Activated CD4-positive, alpha-beta T cell treated with anti-CD3 and anti-CD28 coated beads, Interleukin-2, amount 50 U/mL, for 48 hours (primary cell): ENCODE measurements at regions not wholly inside any gene's neighbourhood (a gene's known extent, or its start where the extent isn't known, plus 50 kb on each side); places are given as distances from the start of the nearest gene placed in this dataset.

ENCODE experiments used
- DNase-seq, 2 experiments: peaks; one replicate each; pipeline ENCODE4 v3.0.0-alpha.2; 2020

- DNase-seq = no peak
Measured at GRCh38 chr12:113684053-113684907, 212.6 kb upstream of the LHX5 start.

- no peak for DNase-seq
Measured at GRCh38 chr12:113683574-113683973, 211.9 kb upstream of the LHX5 start.

- DNase-seq = no peak
Measured at GRCh38 chr12:113680868-113681267, 209.2 kb upstream of the LHX5 start.

- DNase-seq = no peak
Measured at GRCh38 chr12:113678223-113679119, 206.8 kb upstream of the LHX5 start.

- DNase-seq = no peak
Measured at GRCh38 chr12:113676547-113676946, 204.9 kb upstream of the LHX5 start.

DNA sequence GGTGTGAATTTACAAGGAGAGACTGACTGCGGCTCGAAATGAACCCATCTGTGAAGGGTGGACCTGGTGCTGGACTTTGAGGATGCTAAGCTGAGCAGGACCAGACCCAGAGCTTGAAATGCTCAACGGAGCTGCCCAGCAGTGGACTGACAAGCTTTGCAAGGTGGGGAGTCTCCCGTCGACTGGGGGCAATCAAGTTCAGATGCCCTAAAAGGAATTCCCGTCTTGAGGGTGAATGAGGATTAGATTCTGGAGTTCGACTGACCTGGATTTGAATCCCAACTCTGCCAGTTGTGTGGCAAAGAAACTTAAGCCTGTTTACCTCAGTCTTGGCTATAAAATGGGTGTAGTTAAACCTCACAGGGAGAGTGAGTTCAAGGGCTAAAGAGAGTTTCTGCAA is 204.4 kb upstream of the LHX5 start:
- DNase-seq = no peak

DNA sequence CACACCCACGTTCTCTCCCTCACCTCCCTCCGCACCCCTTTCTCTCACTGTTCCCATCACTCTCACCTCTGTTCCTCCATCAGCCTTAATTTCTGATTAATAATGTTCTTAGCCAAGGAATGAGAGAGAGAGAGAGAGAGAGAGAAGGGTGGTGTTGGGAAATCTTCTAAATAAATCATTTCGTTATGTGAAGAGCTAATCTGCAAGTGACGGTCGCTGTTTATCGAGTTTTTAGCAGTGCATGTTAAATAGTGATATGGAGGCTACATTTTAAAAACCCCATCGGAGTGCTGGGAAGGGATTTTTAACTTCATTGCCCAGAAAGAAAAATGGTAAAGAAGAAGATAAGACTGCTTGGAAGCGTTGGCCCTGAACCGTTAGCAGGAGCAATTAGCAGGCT is 203.3 kb upstream of the LHX5 start:
- DNase-seq = no peak

DNA sequence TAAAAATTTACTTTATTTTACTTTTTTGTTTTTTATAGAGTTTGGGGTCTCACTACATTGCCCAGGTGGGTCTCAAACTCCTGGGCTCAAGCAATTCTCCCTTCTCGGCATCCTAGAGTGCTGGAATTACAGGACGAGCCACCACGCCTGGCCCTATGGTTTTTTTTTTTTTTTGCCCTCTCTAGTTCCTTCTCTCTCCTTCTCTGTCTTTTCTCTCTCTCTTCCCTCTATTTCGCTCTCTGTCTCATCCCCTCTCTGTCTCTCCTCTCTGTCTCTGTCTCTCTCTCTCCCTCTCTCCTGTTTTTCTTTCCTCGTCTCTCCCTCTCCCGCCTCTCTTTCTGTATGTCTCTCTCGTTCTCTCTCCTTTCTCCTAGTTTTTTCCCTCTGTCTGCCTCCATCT is 202.6 kb upstream of the LHX5 start:
- DNase-seq = no peak

- DNase-seq = no peak
Measured at GRCh38 chr12:113673458-113674238, 202.0 kb upstream of the LHX5 start.

GRCh38 chr12:113670742-113671141 is 199.1 kb upstream of the LHX5 start:
- no peak for DNase-seq

DNA sequence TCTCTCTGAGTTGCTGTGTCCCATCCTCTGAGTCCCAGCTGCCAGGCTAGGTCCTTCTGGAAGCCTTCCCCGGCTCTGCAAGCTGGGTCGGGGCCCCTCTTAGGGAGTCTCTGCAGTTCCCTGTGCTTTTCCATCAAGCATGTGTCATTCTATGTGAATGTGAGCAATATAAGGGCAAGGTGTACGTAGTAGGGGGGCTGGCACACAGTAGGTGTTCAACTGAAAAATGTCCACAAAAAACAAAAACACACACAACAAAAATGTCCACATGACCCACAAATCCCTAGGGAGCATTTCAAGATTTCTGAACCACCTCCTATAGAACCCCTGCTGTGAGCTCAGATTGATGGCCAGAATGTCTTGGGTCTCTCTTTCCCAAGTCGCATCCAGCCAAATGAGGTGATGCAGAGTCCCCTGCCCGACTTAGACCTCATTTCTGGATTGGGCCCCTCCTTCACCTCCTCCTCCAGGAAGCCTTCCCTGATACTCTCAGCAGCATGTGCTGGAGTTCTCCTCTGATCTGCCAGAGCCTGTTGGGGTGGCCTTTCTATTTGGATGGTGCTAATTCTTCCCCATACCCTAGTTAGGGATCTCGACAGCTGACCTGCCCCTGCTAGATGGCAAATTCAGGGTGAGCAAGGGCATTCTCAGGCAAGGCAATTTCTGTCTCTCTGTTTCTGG is 196.1 kb upstream of the LHX5 start:
- no peak for DNase-seq

DNA sequence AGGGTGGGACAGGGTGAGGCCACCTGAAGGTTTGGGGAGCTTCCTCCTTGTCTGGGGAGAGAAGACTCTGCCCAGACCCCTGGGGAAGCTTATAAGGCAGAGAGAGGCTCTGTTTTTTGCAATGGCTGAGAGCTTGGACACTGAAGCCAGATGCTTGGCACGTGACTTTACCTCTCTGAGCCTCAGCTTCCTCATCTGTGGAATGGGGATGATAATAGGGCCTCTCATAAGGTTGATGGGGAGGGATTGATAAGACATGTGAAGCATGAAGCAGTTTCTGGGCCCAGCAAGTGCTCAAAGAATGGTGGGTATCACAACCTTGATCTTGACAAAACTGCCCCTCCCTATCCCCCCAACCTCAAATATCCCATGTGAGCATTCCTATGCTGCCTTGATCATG is 195.4 kb upstream of the LHX5 start:
- no peak for DNase-seq

GRCh38 chr12:113666223-113666622 is 194.6 kb upstream of the LHX5 start:
- DNase-seq = no peak

- DNase-seq = no peak
Measured at GRCh38 chr12:113665457-113665856, 193.8 kb upstream of the LHX5 start.

- DNase-seq = no peak
Measured at GRCh38 chr12:113664224-113664681, 192.6 kb upstream of the LHX5 start.

DNA sequence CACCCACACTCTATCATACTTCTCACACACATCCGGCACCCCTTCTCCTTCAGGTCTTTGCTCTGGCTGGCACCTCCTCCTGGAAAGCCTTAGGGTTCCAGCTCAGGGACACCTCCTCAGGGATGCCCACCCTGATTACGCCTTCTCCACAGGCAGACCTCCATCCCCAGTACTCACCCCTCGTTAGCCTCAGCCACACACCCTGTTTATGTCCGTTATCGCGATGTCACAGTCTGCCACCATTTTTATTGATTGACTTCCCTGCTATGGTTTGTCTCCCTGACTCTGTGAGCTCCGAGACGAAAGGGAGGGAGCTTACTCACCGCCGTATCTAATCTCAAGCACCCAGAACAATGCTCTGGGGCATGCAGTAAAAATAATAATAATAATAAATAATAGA is 191.7 kb upstream of the LHX5 start:
- DNase-seq = no peak

GRCh38 chr12:113660936-113661335 is 189.3 kb upstream of the LHX5 start:
- DNase-seq = no peak

GRCh38 chr12:113659416-113659815 is 187.7 kb upstream of the LHX5 start:
- DNase-seq = no peak

- no peak for DNase-seq
Measured at GRCh38 chr12:113659015-113659414, 187.3 kb upstream of the LHX5 start.

GRCh38 chr12:113658006-113658655 is 186.5 kb upstream of the LHX5 start:
- DNase-seq = no peak

DNA sequence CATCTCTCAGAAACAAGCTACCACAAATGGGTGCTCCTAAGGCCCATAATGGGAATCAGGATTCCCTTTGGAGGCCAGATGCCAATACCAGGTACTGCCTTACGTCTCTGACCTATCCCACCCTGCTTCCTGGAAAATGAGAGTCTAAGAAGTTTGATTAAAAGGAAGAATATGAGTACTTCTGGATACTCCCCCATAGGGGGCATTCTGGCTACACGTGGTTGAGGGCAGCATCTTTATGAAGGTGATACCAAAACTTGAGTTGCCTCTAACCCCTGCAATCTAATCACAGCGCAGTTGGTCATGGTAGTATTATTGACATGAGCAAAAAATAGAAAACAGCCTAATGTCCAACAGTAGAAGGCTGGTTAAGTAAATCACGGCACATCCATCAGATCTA is 184.2 kb upstream of the LHX5 start:
- DNase-seq = no peak

DNA sequence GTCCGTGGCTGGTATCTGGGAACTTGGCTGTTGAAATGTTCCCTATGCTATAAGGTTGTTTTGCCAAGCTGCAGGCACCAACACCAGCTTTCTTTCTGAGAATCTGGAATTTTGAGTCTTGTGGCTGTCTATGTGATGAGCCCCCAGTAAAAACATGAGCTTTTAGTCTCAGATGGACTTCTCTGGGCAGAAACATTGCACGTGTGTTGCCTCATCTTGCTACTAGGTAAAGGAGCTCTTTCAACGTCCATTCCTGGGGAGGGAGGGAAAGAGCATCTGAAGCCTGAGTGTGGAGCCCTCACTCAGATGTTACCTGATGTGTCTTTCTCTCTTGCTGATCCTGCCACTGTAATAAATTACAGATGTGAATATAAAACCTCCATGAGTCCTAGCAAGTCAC is 183.8 kb upstream of the LHX5 start:
- DNase-seq = no peak
